ENCODE measurements at regions not wholly inside any gene's neighbourhood (a gene's known extent, or its start where the extent isn't known, plus 50 kb on each side); places are given as distances from the start of the nearest gene placed in this dataset.

DNA sequence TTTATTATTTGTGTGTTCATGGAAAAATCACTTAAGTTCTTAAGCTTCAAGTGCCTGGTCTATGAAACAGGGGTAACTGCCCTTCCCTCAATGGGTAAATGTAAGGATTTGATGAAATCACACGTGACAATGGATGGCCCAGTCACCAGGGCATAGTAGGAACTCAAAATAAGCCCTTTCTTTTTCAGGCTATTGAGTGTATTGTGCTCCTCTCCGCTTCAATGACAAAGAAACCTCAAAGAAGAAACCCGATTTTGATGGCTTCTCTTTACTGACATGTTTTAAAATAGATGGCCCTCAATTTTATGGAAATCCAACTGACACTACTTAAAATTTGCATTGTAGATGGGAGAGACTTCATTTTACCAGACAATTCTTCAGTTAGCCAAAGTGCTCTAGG, 543.5 kb downstream of the OMA1 start:
- TF ChIP-seq, protein P1, sequence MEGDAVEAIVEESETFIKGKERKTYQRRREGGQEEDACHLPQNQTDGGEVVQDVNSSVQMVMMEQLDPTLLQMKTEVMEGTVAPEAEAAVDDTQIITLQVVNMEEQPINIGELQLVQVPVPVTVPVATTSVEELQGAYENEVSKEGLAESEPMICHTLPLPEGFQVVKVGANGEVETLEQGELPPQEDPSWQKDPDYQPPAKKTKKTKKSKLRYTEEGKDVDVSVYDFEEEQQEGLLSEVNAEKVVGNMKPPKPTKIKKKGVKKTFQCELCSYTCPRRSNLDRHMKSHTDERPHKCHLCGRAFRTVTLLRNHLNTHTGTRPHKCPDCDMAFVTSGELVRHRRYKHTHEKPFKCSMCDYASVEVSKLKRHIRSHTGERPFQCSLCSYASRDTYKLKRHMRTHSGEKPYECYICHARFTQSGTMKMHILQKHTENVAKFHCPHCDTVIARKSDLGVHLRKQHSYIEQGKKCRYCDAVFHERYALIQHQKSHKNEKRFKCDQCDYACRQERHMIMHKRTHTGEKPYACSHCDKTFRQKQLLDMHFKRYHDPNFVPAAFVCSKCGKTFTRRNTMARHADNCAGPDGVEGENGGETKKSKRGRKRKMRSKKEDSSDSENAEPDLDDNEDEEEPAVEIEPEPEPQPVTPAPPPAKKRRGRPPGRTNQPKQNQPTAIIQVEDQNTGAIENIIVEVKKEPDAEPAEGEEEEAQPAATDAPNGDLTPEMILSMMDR (IDR thresholded peaks at IDR 0.05; ENCODE audit: borderline replicate concordance, extremely low read depth, low read length, poor library complexity, severe bottlenecking) = no peak
- no peak for TF ChIP-seq EZH2 (IDR thresholded peaks at IDR 0.05; ENCODE audit: borderline replicate concordance, low read depth, low read length, severe bottlenecking)

Measured in DND-41 (cell line).